Neural cell (in vitro differentiated cells): ENCODE measurements at regions not wholly inside any gene's neighbourhood (a gene's known extent, or its start where the extent isn't known, plus 50 kb on each side); places are given as distances from the start of the nearest gene placed in this dataset.

Source experiments
- H2AFZ ChIP-seq: fragments of 200-600, 300-800 bp; sonication (generic), shearing (Covaris generic); 2 replicates; pipeline ENCODE4 v1.6.0; 2014; ENCODE audit warnings: low read depth, mild to moderate bottlenecking, antibody characterized with exemption, low read length, moderate library complexity
- H3F3A ChIP-seq: fragments of 200-600 bp; shearing (Covaris generic); 2 replicates; pipeline ENCODE4 v1.6.1; 2016; ENCODE audit warnings: mild to moderate bottlenecking, moderate library complexity, mixed read lengths, antibody characterized with exemption, low read length; ENCODE audit not compliant: insufficient read depth, poor library complexity, severe bottlenecking
- H3K27ac ChIP-seq: fragments of 200-600, 300-800 bp; sonication (generic), shearing (Covaris generic); 2 replicates; pipeline ENCODE4 v1.5.1; 2014; ENCODE audit warnings: mild to moderate bottlenecking, low read length, moderate library complexity
- H3K27me3 ChIP-seq: fragments of 300-800, 200-600 bp; sonication (generic), shearing (Covaris generic); 2 replicates; pipeline ENCODE4 v1.6.0; 2014; ENCODE audit warnings: mild to moderate bottlenecking, low read depth, low read length, moderate library complexity; ENCODE audit not compliant: insufficient read depth
- H3K36me3 ChIP-seq: fragments of 300-800, 200-600 bp; sonication (generic), shearing (Covaris generic); 2 replicates; pipeline ENCODE4 v1.5.1; 2014; ENCODE audit warnings: mild to moderate bottlenecking, antibody characterized with exemption, low read length, moderate library complexity; ENCODE audit not compliant: insufficient read depth
- H3K4me2 ChIP-seq: fragments of 300-800, 200-600 bp; sonication (generic), shearing (Covaris generic); 2 replicates; pipeline ENCODE4 v1.6.0; 2014; ENCODE audit warnings: mild to moderate bottlenecking, low read length
- H3K4me3 ChIP-seq: fragments of 300-800, 200-600 bp; sonication (generic), shearing (Covaris generic); 2 replicates; pipeline ENCODE4 v1.5.1; 2014; ENCODE audit warnings: mild to moderate bottlenecking, low read length, moderate library complexity
- H3K79me2 ChIP-seq: fragments of 200-600 bp; shearing (Covaris generic); replicated peaks from 2 replicates; pipeline ENCODE4 v1.6.0; 2014; ENCODE audit warnings: mild to moderate bottlenecking, low read length, moderate library complexity; ENCODE audit not compliant: insufficient read depth
- H3K9ac ChIP-seq: fragments of 300-800, 200-600 bp; sonication (generic), shearing (Covaris generic); 2 replicates; pipeline ENCODE4 v1.6.1; 2016; ENCODE audit warnings: mild to moderate bottlenecking, low read length, mixed read lengths
- H3K9me2 ChIP-seq: fragments of 200-600 bp; shearing (Covaris generic); 2 replicates; pipeline ENCODE4 v1.6.1; 2016; ENCODE audit warnings: mild to moderate bottlenecking, low read length, mixed read lengths; ENCODE audit not compliant: insufficient read depth
- H3K9me3 ChIP-seq: fragments of 200-600, 300-800 bp; sonication (generic), shearing (Covaris generic); 2 replicates; pipeline ENCODE4 v1.6.1; 2016; ENCODE audit warnings: mild to moderate bottlenecking, mixed run types, low read length, moderate library complexity, mixed read lengths
- H4K20me1 ChIP-seq: fragments of 200-600 bp; shearing (Covaris generic); 2 replicates; pipeline ENCODE4 v1.6.1; 2016; ENCODE audit warnings: mild to moderate bottlenecking, mixed run types; ENCODE audit not compliant: insufficient read depth
- EP300 ChIP-seq: fragments of 450-650 bp; conservative IDR thresholded peaks from 2 replicates; pipeline ENCODE4 v1.6.1; 2014; ENCODE audit warnings: antibody characterized with exemption, mild to moderate bottlenecking, moderate library complexity; ENCODE audit not compliant: poor library complexity, severe bottlenecking
- EZH2 ChIP-seq: fragments of 200-600, 300-800 bp; shearing (Covaris generic), sonication (generic); IDR thresholded peaks from 2 replicates; pipeline ENCODE4 v1.6.1; 2014; ENCODE audit warnings: antibody characterized with exemption, low read length, borderline replicate concordance, mild to moderate bottlenecking; ENCODE audit not compliant: insufficient read depth, poor library complexity, severe bottlenecking
- MXI1 ChIP-seq: fragments of 450-650 bp; conservative IDR thresholded peaks from 2 replicates; pipeline ENCODE4 v1.6.1; 2014; ENCODE audit warnings: antibody characterized with exemption, mild to moderate bottlenecking; ENCODE audit not compliant: poor library complexity, severe bottlenecking
- POLR2AphosphoS5 ChIP-seq: IDR thresholded peaks from 2 replicates; pipeline ENCODE4 v1.6.1; 2012
- RAD21 ChIP-seq: fragments of 450-650 bp; conservative IDR thresholded peaks from 2 replicates; pipeline ENCODE4 v1.6.1; 2014; ENCODE audit warnings: antibody characterized with exemption, mild to moderate bottlenecking, moderate library complexity
- REST ChIP-seq: IDR thresholded peaks from 2 replicates; pipeline ENCODE4 v1.6.1; 2012; ENCODE audit warnings: borderline replicate concordance
- SMC3 ChIP-seq: fragments of 450-650 bp; conservative IDR thresholded peaks from 2 replicates; pipeline ENCODE4 v1.6.1; 2014; ENCODE audit warnings: antibody characterized with exemption, mild to moderate bottlenecking, moderate library complexity; ENCODE audit not compliant: poor library complexity
- TAF1 ChIP-seq: IDR thresholded peaks from 2 replicates; pipeline ENCODE4 v1.6.1; 2012; ENCODE audit warnings: low read depth
- TF ChIP-seq, protein P1 (sequence below): fragments of 450-650 bp; IDR thresholded peaks from 2 replicates; pipeline ENCODE4 v1.5.1; 2014; ENCODE audit warnings: antibody characterized with exemption, mild to moderate bottlenecking, moderate library complexity; ENCODE audit not compliant: poor library complexity, severe bottlenecking

DNA sequence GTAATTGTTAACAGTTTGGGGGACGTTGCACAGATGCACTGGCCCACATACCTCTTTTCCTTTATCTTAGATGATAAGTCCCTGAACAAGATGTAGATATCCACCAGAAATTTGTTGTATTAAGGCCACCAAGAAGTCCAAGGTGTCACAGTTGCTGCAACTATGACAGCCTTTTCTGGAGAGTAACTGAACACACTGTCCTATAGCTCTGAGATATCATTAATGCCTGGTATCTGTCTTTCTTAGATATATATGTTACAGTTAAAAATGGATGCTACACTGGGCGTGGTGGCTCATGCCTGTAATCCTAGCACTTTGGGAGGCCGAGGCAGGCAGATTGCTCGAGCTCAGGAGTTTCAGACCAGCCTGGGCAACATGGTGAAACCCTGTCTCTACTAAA is 77.8 kb upstream of the PRDX4 start:
- Histone ChIP-seq H3K4me3 (no peak overlapping the region), H3K9ac (no peak overlapping the region), H4K20me1 (no peaks in the 10 kb centered on the region), H3F3A (no peaks in the 10 kb centered on the region), H3K27me3 (no peaks in the 10 kb centered on the region), H3K27ac (no peak overlapping the region), H3K36me3 (no peaks in the 10 kb centered on the region), H3K79me2 (no peaks in the 10 kb centered on the region), H3K4me2 (no peak overlapping the region), H3K9me2 (no peaks in the 10 kb centered on the region), H2AFZ (no peak overlapping the region), H3K9me3 (no peaks in the 10 kb centered on the region)
- TF ChIP-seq TAF1 (no peak), MXI1 (no peak), EP300 (no peak), EZH2 (no peak), SMC3 (no peak), REST (no peak), RAD21 (no peak), POLR2AphosphoS5 (no peak)
- TF ChIP-seq, protein P1, sequence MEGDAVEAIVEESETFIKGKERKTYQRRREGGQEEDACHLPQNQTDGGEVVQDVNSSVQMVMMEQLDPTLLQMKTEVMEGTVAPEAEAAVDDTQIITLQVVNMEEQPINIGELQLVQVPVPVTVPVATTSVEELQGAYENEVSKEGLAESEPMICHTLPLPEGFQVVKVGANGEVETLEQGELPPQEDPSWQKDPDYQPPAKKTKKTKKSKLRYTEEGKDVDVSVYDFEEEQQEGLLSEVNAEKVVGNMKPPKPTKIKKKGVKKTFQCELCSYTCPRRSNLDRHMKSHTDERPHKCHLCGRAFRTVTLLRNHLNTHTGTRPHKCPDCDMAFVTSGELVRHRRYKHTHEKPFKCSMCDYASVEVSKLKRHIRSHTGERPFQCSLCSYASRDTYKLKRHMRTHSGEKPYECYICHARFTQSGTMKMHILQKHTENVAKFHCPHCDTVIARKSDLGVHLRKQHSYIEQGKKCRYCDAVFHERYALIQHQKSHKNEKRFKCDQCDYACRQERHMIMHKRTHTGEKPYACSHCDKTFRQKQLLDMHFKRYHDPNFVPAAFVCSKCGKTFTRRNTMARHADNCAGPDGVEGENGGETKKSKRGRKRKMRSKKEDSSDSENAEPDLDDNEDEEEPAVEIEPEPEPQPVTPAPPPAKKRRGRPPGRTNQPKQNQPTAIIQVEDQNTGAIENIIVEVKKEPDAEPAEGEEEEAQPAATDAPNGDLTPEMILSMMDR = no peak

GRCh38 chrX:23592741-23593140 is 74.6 kb upstream of the PRDX4 start:
- no peak for TF ChIP-seq MXI1
- no peak for TF ChIP-seq EZH2
- no peak for TF ChIP-seq POLR2AphosphoS5
- TF ChIP-seq RAD21 = no peak
- no peak for TF ChIP-seq EP300
- TF ChIP-seq, protein P1 = no peak
- TF ChIP-seq SMC3 = no peak
- TF ChIP-seq REST = no peak
- no peak for TF ChIP-seq TAF1

More at GRCh38 chrX:23592741-23593140, 74.6 kb upstream of the PRDX4 start:
- no peak overlapping the region for H2AFZ ChIP-seq
- H3K9me2 ChIP-seq = no peaks in the 10 kb centered on the region
- H3K36me3 ChIP-seq = no peaks in the 10 kb centered on the region
- H3K27me3 ChIP-seq = no peaks in the 10 kb centered on the region
- no peaks in the 10 kb centered on the region for H3K9me3 ChIP-seq
- no peaks in the 10 kb centered on the region for H3F3A ChIP-seq
- H4K20me1 ChIP-seq = no peaks in the 10 kb centered on the region
- H3K79me2 ChIP-seq = no peaks in the 10 kb centered on the region
- no peak overlapping the region for H3K4me3 ChIP-seq
- H3K4me2 ChIP-seq = no peak overlapping the region
- H3K9ac ChIP-seq = no peak overlapping the region
- H3K27ac ChIP-seq = no peak overlapping the region
